GM12874 (cell line): ENCODE measurements at regions not wholly inside any gene's neighbourhood (a gene's known extent, or its start where the extent isn't known, plus 50 kb on each side); places are given as distances from the start of the nearest gene placed in this dataset.

Source experiments
- TF ChIP-seq, protein P1 (sequence below): IDR thresholded peaks from 2 replicates; pipeline ENCODE4 v1.5.1; 2011; ENCODE audit warnings: low read depth, mild to moderate bottlenecking, control low read depth, low read length, moderate library complexity; ENCODE audit not compliant: insufficient read depth

DNA sequence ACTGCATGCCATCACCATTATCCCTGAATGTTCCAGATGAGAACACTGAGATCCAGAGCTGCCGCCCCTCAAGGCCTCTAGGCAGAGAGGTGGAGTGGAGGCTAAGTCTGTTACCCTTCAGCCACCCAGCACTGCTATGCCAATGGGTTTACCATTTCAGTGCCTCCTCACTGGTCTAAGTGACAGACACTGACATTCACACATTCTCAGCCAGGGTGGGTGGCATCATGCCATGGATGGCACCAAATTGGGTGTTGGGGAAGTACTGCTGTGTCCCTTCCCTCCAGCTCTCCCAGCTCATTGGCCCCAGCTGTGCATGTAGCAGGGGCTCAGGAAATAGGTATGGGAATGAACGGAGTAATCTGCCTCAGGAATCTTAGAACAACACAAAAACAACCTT is 96.8 kb upstream of the PLET1 start:
- TF ChIP-seq, protein P1, sequence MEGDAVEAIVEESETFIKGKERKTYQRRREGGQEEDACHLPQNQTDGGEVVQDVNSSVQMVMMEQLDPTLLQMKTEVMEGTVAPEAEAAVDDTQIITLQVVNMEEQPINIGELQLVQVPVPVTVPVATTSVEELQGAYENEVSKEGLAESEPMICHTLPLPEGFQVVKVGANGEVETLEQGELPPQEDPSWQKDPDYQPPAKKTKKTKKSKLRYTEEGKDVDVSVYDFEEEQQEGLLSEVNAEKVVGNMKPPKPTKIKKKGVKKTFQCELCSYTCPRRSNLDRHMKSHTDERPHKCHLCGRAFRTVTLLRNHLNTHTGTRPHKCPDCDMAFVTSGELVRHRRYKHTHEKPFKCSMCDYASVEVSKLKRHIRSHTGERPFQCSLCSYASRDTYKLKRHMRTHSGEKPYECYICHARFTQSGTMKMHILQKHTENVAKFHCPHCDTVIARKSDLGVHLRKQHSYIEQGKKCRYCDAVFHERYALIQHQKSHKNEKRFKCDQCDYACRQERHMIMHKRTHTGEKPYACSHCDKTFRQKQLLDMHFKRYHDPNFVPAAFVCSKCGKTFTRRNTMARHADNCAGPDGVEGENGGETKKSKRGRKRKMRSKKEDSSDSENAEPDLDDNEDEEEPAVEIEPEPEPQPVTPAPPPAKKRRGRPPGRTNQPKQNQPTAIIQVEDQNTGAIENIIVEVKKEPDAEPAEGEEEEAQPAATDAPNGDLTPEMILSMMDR: no peak

DNA sequence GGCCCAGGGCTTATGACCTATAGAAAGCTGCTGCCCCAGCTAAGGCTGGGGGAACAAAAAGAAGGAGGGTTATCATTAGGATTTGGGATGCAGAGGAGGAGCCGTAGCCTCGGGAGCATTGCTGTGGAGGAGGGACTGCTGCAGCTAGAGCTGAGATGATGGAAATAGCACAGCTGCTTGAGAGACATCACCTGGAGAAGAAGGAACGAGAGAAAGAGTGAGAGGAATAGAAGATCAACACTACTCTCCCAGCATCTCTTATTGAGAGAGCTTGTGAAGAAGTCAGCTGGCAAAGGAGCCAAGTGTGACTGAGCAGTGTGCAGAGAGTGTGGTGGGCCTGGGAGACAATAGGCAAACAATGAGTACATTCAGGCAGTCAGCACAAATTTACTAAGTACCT is 100.7 kb upstream of the PLET1 start:
- TF ChIP-seq, protein P1: no peak

DNA sequence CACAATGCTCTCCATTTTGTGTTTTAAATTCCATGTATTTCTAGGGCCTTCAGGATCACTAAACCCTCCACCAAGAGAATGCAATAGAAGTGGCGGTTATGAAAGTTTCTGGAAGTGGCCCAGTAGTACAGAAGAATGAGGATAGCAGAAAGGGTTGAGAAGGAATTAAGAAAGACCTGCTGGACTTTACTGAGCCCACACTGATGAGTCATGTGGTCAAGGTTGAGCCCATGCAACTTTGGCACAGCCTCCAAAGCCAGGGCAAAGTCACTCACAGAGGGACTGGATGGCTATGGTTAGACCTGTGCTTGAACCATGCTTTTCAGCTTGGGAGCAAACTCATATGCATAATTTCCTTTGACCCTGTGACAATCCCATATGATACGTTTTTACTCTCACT is 102.9 kb upstream of the PLET1 start:
- TF ChIP-seq, protein P1: no peak

DNA sequence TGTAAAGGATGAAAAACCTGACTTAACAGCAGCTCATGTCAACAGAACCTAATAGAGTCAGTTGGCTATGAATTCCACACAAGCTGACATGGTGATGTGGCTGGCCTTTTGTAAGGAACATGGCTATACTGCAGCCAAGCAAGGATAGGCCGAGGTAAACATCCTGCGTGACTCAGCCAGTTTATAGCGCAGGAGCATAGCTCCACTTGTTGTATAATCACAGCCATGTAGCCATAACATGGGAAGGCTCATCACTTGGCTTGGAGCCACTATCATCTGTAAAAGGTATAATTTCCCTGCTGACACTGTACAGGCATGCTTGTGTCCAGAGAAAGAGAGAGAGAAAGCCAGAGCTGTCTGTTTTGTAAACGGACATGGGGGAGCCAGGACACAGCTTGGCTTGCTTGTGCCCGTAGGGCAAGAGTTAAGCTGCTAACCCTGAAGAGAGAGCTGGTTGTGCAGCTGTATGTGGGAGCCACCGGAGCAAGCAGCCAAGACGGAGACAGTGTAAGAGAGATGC is 104.4 kb upstream of the PLET1 start:
- TF ChIP-seq, protein P1: no peak

DNA sequence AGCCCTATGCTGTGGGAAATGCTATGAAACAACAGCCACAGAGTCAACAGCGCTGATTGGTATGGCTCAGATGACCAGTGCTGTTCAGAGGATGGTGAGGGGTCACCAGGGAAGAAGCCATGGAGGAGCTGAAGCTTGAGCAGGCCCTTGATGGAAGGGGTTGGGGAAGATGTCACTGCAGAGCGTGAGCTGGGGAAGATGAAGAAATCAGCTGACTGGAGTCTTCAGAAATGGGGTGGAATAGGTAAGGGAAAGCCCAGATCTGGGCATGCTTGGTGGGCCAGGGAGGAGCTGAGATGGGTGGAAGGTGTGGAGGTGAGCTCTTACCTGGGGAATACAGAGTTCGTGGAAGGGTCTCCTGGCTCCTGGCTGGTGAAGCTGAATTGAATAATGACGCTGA is 105.4 kb upstream of the PLET1 start:
- TF ChIP-seq, protein P1: no peak

DNA sequence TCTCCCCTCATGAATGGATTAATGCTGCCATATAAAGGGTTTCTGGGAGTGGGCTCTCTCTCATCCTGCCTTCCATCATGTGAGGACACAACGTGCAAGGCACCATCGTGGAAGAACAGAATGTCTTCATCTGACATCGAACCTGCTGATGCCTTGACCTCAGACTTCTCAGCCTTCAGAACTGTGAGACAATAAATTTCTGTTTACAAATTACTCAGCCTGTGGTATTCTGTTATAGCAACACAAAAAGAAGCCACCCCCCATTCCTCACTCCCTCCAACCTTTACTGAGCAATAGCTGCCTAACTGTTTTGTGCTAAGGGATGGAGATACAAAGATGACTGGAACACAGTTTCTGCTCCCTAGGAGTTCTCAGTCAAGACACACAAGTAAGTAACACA is 106.1 kb upstream of the PLET1 start:
- TF ChIP-seq, protein P1: no peak

DNA sequence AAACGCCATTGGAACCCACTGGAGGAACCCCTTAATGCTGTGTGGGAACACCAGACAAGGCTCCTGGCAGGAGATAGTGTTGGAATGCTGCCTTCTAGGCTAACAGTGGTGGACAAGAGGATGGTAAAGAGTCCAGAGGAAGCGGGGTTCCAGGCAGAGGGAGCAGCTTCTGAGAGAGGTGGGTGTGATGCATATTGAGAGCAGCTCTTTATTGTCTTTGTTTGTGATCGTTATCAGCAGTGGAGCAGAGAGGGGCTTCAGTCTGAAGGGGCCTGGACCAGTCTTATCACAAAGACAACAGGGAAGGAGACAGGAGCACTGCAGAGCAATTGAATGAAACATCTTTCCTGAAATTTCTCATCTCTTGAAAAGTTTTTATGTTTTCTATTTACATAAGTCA is 106.8 kb upstream of the PLET1 start:
- TF ChIP-seq, protein P1: no peak

DNA sequence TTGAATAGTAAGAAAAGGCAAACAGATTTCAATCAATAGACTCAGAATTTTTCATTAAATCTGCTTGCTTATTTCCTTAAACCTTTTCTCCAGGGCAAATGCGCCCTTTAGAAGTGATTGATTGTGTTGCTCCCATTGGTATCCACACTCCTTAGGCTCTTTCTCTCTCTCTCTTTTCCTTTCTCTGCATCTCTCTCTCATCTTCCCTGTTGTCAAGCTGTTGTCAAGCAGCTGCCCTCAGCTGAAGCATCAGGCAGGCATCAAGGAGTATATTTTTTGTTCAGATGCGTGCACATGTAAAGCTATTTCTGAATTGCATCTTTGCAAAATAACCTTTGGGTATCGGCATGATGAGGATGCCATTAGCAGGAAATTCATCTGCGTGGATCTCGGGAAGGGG is 107.2 kb upstream of the PLET1 start:
- TF ChIP-seq, protein P1: no peak
